A204.1 (cell line): ENCODE measurements at regions not wholly inside any gene's neighbourhood (a gene's known extent, or its start where the extent isn't known, plus 50 kb on each side); places are given as distances from the start of the nearest gene placed in this dataset.

ENCODE experiments used
- FAIRE-seq: peaks from 2 replicates; lab custom pipeline; 2012; peaks lifted over from hg19 to GRCh38; lab: Jason Lieb, UNC

GRCh38 chr5:68538814-68539420 is 323.4 kb downstream of the PIK3R1 start:
- no peak for FAIRE-seq

DNA sequence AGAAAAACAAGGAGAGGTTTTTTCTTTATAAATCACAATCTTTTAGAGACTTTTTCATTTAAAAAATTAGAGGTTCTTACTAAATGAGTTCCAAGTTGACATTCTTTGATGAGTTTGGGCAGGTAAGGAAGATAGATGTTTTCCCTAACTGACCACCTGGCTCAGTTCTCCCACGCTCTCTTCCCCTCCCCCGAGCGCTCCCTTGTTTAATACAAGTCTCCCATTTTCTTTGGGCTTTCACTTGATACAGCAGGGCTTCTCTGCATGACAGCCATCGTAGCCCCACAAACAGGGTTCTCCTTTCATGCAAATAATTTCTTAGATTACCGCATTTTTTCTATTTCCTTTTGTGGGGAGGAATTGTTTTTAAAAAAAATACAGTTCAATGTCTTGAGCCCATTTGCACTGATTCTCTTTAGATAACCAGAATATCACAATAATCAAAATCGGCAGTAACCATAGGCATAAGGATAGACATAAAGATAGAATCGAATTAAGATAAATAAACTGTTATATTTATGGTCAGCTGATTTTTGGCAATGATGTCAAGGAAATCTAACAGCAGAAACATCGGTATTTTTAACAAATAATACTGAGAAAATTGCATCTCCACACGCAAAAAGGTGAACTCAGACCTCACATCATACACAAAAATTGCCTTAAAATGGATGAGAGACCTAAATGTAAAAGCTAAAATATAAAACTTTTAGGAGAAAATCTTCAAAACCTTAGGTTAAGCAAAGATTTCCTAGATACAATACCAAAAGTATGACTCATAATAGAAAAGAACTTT is 325.4 kb downstream of the PIK3R1 start:
- FAIRE-seq = no peak

DNA sequence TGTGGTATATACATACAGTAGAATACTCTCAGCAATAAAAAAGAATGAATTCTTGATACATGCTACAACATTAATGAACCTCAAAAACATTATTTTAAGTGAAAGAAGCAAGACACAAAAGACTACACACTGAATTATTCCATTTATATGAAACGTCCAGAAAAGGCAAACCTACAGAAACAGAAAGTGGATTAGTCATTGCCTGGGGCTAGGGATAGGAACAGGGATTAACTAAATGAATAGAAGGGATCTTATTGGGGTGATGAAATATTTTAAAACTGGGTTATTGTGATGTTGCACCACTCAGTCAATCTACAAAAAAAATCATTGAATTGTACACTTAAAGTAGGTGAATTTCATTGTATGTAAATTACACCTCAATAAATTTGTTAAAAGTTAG is 326.7 kb downstream of the PIK3R1 start:
- no peak for FAIRE-seq

DNA sequence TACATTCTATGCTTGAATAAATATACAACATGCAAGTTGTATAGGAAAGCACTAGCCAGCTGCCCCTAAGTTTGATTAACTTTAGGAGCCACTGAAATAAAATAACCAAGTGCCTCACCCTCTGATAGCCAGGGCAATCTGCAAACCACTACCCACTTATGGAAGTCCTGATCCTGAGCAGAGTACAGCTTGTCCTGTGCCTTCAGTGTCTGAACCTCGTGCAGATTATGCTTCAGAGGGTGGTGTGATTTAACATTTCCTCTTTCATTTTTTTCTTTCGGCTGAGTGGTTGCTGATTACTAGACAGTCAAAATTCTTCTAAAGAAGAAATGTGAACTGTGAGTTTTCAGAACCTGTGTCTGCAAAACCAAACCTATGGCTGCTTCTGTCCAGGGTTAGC is 327.7 kb downstream of the PIK3R1 start:
- no peak for FAIRE-seq

GRCh38 chr5:68544091-68544647 is 328.6 kb downstream of the PIK3R1 start:
- FAIRE-seq = no peak

DNA sequence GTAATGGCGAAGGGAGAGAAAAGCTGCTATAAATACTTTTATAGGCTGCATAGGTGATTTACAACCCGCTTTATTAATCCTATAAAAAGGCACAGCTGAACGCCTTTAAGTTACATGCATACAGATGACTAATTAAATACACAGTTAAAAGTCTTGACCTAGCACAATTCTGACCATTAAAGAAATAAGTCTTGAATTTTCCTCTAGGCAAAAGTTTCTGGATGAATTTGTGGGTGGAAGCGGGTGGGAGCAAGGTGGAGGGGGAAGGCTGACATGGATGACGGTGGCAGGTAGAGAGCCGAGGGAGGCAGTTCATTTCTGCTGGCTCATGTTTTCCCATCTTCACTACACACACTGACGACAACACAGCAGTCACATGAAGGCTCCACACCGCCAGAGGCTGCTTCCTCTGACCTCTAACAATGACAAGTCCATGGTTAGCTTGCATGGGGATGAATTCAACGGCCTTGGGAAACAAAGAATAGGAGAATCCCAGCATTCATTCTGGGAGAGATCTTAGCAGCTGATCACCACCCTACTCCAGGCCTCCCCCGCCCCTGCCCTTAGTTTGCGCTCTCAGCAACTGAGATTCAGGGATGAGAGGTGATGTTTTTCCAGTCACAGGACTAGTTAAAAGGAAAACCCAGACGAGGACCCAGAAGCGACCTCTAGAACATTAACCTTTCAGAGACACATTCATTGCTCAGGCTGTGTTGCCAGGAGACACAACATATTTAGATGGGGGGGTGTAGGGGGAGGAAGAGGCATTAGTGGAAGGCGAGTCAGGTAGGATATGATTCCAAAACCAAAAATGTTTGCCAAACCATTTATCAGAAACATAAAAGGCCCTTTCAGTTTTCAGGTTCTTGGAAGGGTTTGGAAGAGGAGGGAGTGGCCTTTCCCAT is 329.3 kb downstream of the PIK3R1 start:
- FAIRE-seq = no peak

DNA sequence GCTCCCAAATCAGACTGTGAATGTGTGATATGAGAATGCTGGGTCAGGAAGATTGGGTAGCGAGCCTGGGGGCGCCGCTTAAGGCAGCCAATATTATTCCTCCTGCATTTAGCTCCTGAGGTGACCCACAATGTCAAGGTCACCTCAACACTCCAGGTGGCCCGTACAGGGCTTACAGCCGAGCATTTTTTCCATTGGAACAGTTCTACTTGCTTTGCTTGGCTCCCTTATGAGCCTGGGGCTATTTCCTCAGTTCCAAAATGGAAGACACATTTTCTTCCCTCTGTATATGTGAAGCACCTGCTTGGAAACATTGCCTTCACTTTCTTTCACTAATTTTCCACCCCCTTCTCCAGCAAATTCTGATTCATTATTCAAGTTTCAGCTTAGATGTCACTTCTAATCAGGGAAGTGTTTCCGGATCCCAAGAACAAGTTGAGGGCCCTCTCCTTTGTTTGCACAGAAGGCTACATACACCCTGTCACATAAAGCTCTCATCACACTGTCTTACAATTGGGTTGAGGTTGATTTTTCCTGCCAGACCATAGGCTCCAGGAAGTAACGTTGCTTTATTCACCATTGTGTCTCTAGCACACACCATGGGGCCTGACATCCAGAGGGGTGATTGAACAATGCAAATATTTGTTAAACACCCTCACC is 330.2 kb downstream of the PIK3R1 start:
- no peak for FAIRE-seq

DNA sequence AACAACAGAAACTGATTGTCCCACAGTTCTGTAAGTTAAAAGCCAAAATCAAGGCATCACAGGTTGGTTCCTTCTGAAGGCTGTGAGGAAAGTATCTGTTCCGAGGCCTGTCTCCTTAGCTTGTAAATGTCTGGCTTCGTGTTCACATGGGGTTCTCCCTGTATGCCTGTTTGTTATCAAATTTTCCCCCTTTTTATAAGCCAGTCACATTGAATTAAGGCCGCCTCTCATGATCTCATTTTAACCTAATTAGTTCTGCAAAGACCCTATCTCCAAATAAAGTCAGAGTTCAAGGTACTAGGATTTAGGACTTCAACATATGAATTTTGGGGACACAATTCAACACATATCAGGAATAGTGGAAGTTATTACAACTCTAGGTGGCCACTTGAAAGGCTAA is 331.5 kb downstream of the PIK3R1 start:
- FAIRE-seq = no peak

- no peak for FAIRE-seq
Observed at GRCh38 chr5:68547622-68548021, 332.1 kb downstream of the PIK3R1 start.

- FAIRE-seq = no peak
Observed at GRCh38 chr5:68548959-68549676, 333.6 kb downstream of the PIK3R1 start.

DNA sequence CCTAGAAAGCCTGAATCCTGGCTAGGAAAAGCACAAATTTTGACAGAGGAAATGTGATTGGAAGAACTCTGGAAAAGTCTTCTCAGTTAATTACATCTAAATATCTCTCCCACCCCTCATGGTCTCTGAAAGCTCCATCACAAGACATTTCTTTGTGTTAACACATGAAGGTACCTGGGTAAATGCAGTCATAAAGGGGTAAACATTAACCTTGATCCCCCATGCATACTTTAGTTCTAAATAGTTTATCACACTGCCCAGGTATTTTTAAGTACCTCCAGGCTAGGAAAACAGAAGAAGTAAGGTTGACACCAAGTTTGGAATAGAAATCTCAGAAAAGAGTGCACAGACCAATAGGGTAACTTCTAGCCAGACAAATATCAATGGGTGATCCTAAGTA is 334.5 kb downstream of the PIK3R1 start:
- FAIRE-seq = no peak

DNA sequence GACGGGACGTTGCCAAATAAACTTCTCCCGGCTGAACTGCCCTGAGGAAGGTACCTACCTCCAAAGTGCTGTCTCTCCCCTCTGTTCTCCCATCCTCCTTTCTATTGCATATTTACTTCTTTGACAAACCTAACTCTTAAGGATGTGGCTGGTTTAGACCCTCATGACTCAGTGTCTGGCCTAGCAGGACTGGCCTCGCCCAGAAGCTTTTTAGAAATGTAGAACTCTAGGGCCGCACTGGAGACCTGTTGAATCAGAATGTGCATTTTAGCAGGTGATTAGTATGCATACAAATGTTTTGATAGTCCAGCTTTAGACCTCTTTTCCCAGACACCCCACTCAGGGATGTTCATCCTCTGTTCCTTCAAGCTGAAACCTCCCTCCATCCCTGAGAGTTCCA is 335.9 kb downstream of the PIK3R1 start:
- FAIRE-seq = no peak

- FAIRE-seq = no peak
Observed at GRCh38 chr5:68554571-68555279, 339.2 kb downstream of the PIK3R1 start.

GRCh38 chr5:68555907-68556681 is 340.5 kb downstream of the PIK3R1 start:
- no peak for FAIRE-seq

GRCh38 chr5:68557162-68557936 is 341.8 kb downstream of the PIK3R1 start:
- FAIRE-seq = no peak

DNA sequence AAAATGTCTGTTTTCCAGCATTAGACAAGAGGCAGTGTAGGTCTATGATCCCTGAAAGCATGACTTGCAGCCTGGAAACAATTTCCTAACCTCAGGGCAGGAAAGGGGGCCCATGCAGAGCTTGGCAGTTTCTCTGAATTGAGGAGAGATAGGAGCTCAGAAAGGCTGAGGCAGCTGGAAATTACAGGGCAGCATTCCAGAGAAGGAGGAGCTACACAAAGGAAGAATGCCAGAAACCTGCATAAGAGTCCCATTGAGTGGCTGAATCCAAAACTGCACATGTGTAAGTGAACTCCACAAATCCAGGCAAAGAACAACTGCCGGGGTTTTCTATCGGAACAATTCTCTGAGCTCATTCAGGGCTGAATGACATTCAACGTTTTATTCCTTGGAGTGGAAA is 346.8 kb downstream of the PIK3R1 start:
- no peak for FAIRE-seq

- FAIRE-seq = no peak
Observed at GRCh38 chr5:68565427-68565826, 349.9 kb downstream of the PIK3R1 start.

- no peak for FAIRE-seq
Observed at GRCh38 chr5:68576805-68577204, 361.2 kb downstream of the PIK3R1 start.

DNA sequence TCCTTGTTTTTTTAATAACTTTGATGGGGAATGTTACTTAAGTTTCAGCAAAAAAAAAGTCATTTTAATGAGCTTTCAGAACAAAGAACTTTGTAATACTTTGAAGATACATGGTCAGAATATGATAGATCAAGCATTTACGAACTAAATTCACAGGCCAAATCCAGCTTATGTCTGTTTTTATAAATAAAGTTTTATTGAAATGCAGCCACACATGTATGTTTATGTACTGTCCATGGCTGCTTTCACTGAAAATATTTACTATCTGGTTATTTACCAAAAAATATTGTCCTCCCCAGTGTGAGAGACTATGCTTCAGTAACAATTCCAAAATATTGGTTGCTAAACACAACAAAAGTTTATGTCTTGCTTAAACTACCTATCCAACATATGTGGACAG is 366.7 kb downstream of the PIK3R1 start:
- no peak for FAIRE-seq
